HG03175 (cell line): ENCODE measurements at regions not wholly inside any gene's neighbourhood (a gene's known extent, or its start where the extent isn't known, plus 50 kb on each side); places are given as distances from the start of the nearest gene placed in this dataset.

Experiments used
- ATAC-seq: cut with Tn5 transposase; IDR thresholded peaks from one replicate; pipeline ENCODE4 v1.9.1; 2021; ENCODE audit warnings: mild to moderate bottlenecking, moderate library complexity; ENCODE audit not compliant: unreplicated experiment

- no peak for ATAC-seq
Observed at GRCh38 chr15:69505956-69506556, 53.4 kb downstream of the RPLP1 start.

GRCh38 chr15:69508659-69509058 is 56.0 kb downstream of the RPLP1 start:
- ATAC-seq: no peak

GRCh38 chr15:69509131-69509530 is 56.5 kb downstream of the RPLP1 start:
- ATAC-seq: no peak

- no peak for ATAC-seq
Observed at GRCh38 chr15:69510556-69510955, 57.9 kb downstream of the RPLP1 start.

GRCh38 chr15:69511015-69511414 is 58.4 kb downstream of the RPLP1 start:
- ATAC-seq: no peak

GRCh38 chr15:69511716-69512340 is 59.2 kb downstream of the RPLP1 start:
- ATAC-seq: no peak

GRCh38 chr15:69513450-69513960 is 60.9 kb downstream of the RPLP1 start:
- ATAC-seq: no peak

- no peak for ATAC-seq
Observed at GRCh38 chr15:69513986-69514385, 61.4 kb downstream of the RPLP1 start.

GRCh38 chr15:69515508-69515907 is 62.9 kb downstream of the RPLP1 start:
- no peak for ATAC-seq

GRCh38 chr15:69515926-69516325 is 63.3 kb downstream of the RPLP1 start:
- no peak for ATAC-seq

- ATAC-seq: no peak
Observed at GRCh38 chr15:69517052-69517451, 64.4 kb downstream of the RPLP1 start.

GRCh38 chr15:69518806-69519205 is 66.2 kb downstream of the RPLP1 start:
- no peak for ATAC-seq

- ATAC-seq: no peak
Observed at GRCh38 chr15:69520067-69520466, 67.4 kb downstream of the RPLP1 start.

GRCh38 chr15:69522361-69522760 is 69.7 kb downstream of the RPLP1 start:
- ATAC-seq: no peak

GRCh38 chr15:69523010-69524001 is 70.7 kb downstream of the RPLP1 start:
- no peak for ATAC-seq

GRCh38 chr15:69524296-69524695 is 71.7 kb downstream of the RPLP1 start:
- ATAC-seq: no peak

- ATAC-seq: no peak
Observed at GRCh38 chr15:69524814-69525213, 72.2 kb downstream of the RPLP1 start.

- no peak for ATAC-seq
Observed at GRCh38 chr15:69525543-69525942, 72.9 kb downstream of the RPLP1 start.

- no peak for ATAC-seq
Observed at GRCh38 chr15:69526081-69527061, 73.8 kb downstream of the RPLP1 start.

- ATAC-seq: no peak
Observed at GRCh38 chr15:69529141-69529540, 76.5 kb downstream of the RPLP1 start.
